ENCODE measurements at regions not wholly inside any gene's neighbourhood (a gene's known extent, or its start where the extent isn't known, plus 50 kb on each side); places are given as distances from the start of the nearest gene placed in this dataset.

DNA sequence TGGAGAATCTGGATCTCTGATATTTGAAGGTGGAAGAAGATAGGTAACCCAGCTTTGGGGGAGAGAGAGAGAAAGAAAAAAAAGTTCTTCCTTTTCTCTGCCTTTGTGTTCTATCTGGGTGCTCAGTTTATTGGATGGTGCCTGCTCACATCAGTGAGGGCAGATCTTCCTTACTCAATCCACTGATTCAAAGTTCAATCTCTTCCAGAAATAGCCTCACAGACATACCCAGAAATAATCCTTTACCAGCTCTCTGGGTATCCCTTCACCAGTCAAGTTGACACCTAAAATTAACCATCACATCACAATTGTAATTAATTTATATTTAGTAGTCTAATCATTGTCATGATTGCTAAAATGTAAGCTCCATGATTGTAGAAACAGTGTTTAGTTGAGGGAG lies 189.1 kb downstream of the EPM2A start:
- Mint-ChIP-seq H3K36me3 (ENCODE audit: unreplicated experiment) (no peaks in the 10 kb centered on the region), H3K27me3 (ENCODE audit: unreplicated experiment) (peaks cover 2% of the 10 kb centered on the region), H3K4me1 (ENCODE audit: low read depth, unreplicated experiment) (no peaks in the 10 kb centered on the region), H3K4me3 (ENCODE audit: unreplicated experiment) (no peak overlapping the region), H3K27ac (ENCODE audit: unreplicated experiment) (no peak overlapping the region), H3K9me3 (ENCODE audit: unreplicated experiment) (no peaks in the 10 kb centered on the region)
- TF ChIP-seq, protein P1, sequence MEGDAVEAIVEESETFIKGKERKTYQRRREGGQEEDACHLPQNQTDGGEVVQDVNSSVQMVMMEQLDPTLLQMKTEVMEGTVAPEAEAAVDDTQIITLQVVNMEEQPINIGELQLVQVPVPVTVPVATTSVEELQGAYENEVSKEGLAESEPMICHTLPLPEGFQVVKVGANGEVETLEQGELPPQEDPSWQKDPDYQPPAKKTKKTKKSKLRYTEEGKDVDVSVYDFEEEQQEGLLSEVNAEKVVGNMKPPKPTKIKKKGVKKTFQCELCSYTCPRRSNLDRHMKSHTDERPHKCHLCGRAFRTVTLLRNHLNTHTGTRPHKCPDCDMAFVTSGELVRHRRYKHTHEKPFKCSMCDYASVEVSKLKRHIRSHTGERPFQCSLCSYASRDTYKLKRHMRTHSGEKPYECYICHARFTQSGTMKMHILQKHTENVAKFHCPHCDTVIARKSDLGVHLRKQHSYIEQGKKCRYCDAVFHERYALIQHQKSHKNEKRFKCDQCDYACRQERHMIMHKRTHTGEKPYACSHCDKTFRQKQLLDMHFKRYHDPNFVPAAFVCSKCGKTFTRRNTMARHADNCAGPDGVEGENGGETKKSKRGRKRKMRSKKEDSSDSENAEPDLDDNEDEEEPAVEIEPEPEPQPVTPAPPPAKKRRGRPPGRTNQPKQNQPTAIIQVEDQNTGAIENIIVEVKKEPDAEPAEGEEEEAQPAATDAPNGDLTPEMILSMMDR (IDR thresholded peaks at IDR 0.05; ENCODE audit: partially characterized antibody, unreplicated experiment), result no peak
- DNase-seq, result no peak

DNA sequence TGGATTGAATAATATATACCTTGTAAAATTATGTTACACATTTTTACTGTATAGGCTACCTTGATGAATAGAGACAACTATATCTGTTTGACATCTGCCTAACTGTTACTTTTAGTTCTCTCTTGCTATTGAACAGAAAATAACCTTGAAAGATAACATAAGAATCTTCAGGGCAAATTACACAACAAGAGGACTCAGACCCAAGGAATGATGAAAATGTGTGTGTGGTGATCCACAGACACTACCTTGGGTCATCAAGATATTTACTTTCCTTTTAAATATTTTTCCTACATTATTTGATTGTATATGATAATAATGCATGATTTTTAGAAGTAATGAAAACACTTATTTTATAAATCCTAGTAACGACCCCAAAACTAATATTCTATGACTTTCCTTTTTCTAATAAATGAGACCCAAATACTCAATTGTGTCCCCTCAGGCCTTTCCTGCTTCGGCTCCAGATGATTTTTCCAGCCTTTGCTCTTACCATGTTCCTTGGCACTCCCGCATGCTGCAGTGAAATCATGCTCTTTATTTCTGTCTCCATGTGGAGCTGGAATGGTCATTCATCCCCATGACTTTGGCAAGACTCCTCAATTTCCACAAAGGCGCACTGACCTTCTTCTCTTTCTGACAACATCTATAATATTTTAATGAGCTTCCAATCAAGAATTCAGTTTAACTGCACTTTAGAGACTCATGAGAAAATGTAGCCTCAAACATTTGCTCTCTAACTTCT lies 187.6 kb downstream of the EPM2A start:
- no peaks in the 10 kb centered on the region for H3K4me1 Mint-ChIP-seq (ENCODE audit: low read depth, unreplicated experiment)
- no peaks in the 10 kb centered on the region for H3K36me3 Mint-ChIP-seq (ENCODE audit: unreplicated experiment)
- DNase-seq, result no peak
- H3K27me3 Mint-ChIP-seq (ENCODE audit: unreplicated experiment), result peaks cover 2% of the 10 kb centered on the region
- no peak overlapping the region for H3K27ac Mint-ChIP-seq (ENCODE audit: unreplicated experiment)
- TF ChIP-seq, protein P1 (IDR thresholded peaks at IDR 0.05; ENCODE audit: partially characterized antibody, unreplicated experiment), result no peak
- H3K9me3 Mint-ChIP-seq (ENCODE audit: unreplicated experiment), result no peaks in the 10 kb centered on the region
- H3K4me3 Mint-ChIP-seq (ENCODE audit: unreplicated experiment), result no peak overlapping the region

DNA sequence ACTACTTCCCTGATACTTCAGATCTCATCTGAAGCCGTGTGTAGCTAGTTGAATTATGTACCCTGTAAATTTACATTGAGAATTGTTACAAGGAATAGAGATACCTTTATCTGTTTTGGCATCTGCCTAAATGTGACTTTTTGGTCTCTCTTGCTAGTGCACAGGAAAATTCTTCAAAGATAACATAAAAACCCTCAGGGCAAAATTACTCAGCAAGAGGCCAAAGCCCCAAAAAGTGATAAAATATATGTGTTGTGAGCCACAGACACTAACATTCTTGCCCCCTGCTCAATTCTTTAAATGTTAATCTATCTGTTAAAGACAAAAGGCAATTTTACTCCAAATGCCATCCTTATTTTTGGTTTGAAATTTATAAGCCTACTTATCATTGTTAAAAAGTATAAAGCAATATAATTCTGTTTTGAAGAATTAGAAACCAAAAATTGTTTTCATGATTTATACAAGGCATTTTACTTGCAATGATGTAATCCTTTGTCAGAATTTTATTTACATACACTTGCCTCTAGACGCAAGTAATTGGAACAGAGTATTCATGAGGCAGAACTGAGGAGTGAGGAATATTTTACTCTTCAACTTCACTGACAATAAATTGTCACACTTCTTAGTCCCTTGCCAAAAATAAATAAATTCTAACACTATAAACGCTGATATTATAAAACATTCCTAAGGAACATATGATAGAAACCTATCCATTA lies 186.2 kb downstream of the EPM2A start:
- H3K4me1 Mint-ChIP-seq (ENCODE audit: low read depth, unreplicated experiment), result no peaks in the 10 kb centered on the region
- H3K27me3 Mint-ChIP-seq (ENCODE audit: unreplicated experiment), result peaks cover 4% of the 10 kb centered on the region
- no peaks in the 10 kb centered on the region for H3K9me3 Mint-ChIP-seq (ENCODE audit: unreplicated experiment)
- no peak overlapping the region for H3K4me3 Mint-ChIP-seq (ENCODE audit: unreplicated experiment)
- H3K36me3 Mint-ChIP-seq (ENCODE audit: unreplicated experiment), result no peaks in the 10 kb centered on the region
- H3K27ac Mint-ChIP-seq (ENCODE audit: unreplicated experiment), result no peak overlapping the region
- TF ChIP-seq, protein P1 (IDR thresholded peaks at IDR 0.05; ENCODE audit: partially characterized antibody, unreplicated experiment), result no peak
- no peak for DNase-seq

DNA sequence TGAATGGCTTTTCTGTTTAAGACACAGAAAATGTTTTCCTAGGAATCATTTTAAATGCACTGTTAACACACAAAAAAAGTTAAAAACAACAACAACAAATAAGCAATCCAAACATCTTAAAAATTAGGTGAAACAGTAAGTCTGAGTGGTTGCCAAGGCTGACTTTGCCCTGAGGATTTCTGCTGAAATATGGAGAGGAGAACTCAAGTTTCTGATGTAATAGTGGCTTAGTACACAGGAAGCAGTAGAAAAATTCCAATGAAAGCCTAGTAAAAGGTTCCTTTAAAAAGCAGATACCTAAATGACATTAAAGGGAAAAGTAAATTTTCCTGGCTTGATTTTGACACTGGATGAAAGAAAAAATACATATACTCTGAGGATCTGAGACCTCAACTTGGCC lies 184.2 kb downstream of the EPM2A start:
- Mint-ChIP-seq H3K4me1 (ENCODE audit: low read depth, unreplicated experiment) (no peaks in the 10 kb centered on the region), H3K4me3 (ENCODE audit: unreplicated experiment) (no peak overlapping the region), H3K27ac (ENCODE audit: unreplicated experiment) (no peak overlapping the region), H3K9me3 (ENCODE audit: unreplicated experiment) (no peaks in the 10 kb centered on the region), H3K36me3 (ENCODE audit: unreplicated experiment) (no peaks in the 10 kb centered on the region), H3K27me3 (ENCODE audit: unreplicated experiment) (peaks cover 6% of the 10 kb centered on the region)
- no peak for DNase-seq
- TF ChIP-seq, protein P1 (IDR thresholded peaks at IDR 0.05; ENCODE audit: partially characterized antibody, unreplicated experiment), result no peak

DNA sequence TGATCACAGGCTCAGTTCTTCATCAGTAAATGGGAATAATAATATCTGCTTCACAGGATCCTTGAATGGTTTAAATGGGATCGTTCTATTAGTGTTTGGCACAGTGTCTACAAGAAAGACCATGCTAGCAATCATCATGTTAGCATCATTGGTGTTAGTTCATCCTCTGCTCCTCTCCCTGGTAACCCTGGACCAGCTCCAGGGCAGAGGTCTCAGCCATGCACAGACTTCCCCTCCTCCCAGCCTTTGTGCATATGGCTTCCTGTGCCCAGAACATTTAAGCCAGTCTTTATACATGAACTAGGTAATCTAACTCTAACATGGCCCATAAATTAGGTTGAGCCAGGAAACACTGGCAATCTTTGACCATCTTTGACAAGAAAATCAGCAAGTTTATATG lies 180.2 kb downstream of the EPM2A start:
- no peak for DNase-seq
- peaks cover 3% of the 10 kb centered on the region for H3K27me3 Mint-ChIP-seq (ENCODE audit: unreplicated experiment)
- TF ChIP-seq, protein P1 (IDR thresholded peaks at IDR 0.05; ENCODE audit: partially characterized antibody, unreplicated experiment), result no peak
- H3K4me3 Mint-ChIP-seq (ENCODE audit: unreplicated experiment), result no peak overlapping the region
- no peak overlapping the region for H3K27ac Mint-ChIP-seq (ENCODE audit: unreplicated experiment)
- no peaks in the 10 kb centered on the region for H3K9me3 Mint-ChIP-seq (ENCODE audit: unreplicated experiment)
- H3K36me3 Mint-ChIP-seq (ENCODE audit: unreplicated experiment), result no peaks in the 10 kb centered on the region
- no peaks in the 10 kb centered on the region for H3K4me1 Mint-ChIP-seq (ENCODE audit: low read depth, unreplicated experiment)
